H9 (cell line): ENCODE measurements at regions not wholly inside any gene's neighbourhood (a gene's known extent, or its start where the extent isn't known, plus 50 kb on each side); places are given as distances from the start of the nearest gene placed in this dataset.

ENCODE experiments used
- DNase-seq: peaks from one replicate; pipeline ENCODE4 v3.0.0-alpha.2; 2017
- H2AFZ ChIP-seq: one replicate; pipeline ENCODE4 v1.6.1; 2013; ENCODE audit warnings: mild to moderate bottlenecking, low read length, control low read depth, moderate library complexity
- H2AK5ac ChIP-seq: 2 replicates; pipeline ENCODE4 v1.6.1; 2013; ENCODE audit warnings: low read length, control low read depth, mixed read lengths; ENCODE audit not compliant: insufficient read length
- H2BK120ac ChIP-seq: one replicate; pipeline ENCODE4 v1.6.1; 2013; ENCODE audit warnings: low read depth, mild to moderate bottlenecking, low read length, control low read depth, inconsistent platforms; ENCODE audit not compliant: poor library complexity, severe bottlenecking
- H2BK12ac ChIP-seq: 2 replicates; pipeline ENCODE4 v1.6.1; 2013; ENCODE audit warnings: low read length, control low read depth, mixed read lengths, low read depth; ENCODE audit not compliant: insufficient read length
- H2BK15ac ChIP-seq: 2 replicates; pipeline ENCODE4 v1.6.1; 2013; ENCODE audit warnings: low read depth, low read length, control low read depth
- H2BK20ac ChIP-seq: one replicate; pipeline ENCODE4 v1.6.1; 2013; ENCODE audit warnings: low read depth, mild to moderate bottlenecking, low read length, control low read depth, inconsistent platforms; ENCODE audit not compliant: poor library complexity, severe bottlenecking
- H2BK5ac ChIP-seq: 2 replicates; pipeline ENCODE4 v1.6.1; 2013; ENCODE audit warnings: low read length, control low read depth, mixed read lengths; ENCODE audit not compliant: insufficient read length
- H3K14ac ChIP-seq: 2 replicates; pipeline ENCODE4 v1.6.1; 2013; ENCODE audit warnings: low read length, control low read depth; ENCODE audit not compliant: insufficient read depth
- H3K18ac ChIP-seq: 2 replicates; pipeline ENCODE4 v1.6.1; 2013; ENCODE audit warnings: low read depth, mild to moderate bottlenecking, mixed read lengths, low read length, control low read depth; ENCODE audit not compliant: insufficient read length
- H3K23ac ChIP-seq: 2 replicates; pipeline ENCODE4 v1.6.1; 2013; ENCODE audit warnings: low read length, control low read depth, mixed read lengths, low read depth; ENCODE audit not compliant: insufficient read length
- H3K23me2 ChIP-seq: 2 replicates; pipeline ENCODE4 v1.6.1; 2013; ENCODE audit warnings: low read depth, mild to moderate bottlenecking, mixed read lengths, low read length, control low read depth; ENCODE audit not compliant: insufficient read length, poor library complexity, severe bottlenecking
- H3K27ac ChIP-seq: 2 replicates; pipeline ENCODE4 v1.5.1; 2013; ENCODE audit warnings: low read length, control low read depth, mixed read lengths, low read depth; ENCODE audit not compliant: insufficient read length
- H3K27me3 ChIP-seq: 2 replicates; pipeline ENCODE4 v1.6.1; 2013; ENCODE audit warnings: low read length, control low read depth, inconsistent platforms; ENCODE audit not compliant: insufficient read depth
- H3K4ac ChIP-seq: 2 replicates; pipeline ENCODE4 v1.6.1; 2013; ENCODE audit warnings: low read depth, mild to moderate bottlenecking, control low read depth, inconsistent platforms, low read length, moderate library complexity
- H3K4me1 ChIP-seq: 2 replicates; pipeline ENCODE4 v1.6.1; 2013; ENCODE audit warnings: low read length, control low read depth, inconsistent platforms; ENCODE audit not compliant: insufficient read depth
- H3K4me2 ChIP-seq: 2 replicates; pipeline ENCODE4 v1.6.1; 2013; ENCODE audit warnings: low read length, control low read depth, mixed read lengths; ENCODE audit not compliant: insufficient read length, insufficient read depth
- H3K56ac ChIP-seq: 2 replicates; pipeline ENCODE4 v1.6.1; 2013; ENCODE audit warnings: low read depth, mild to moderate bottlenecking, mixed read lengths, low read length, control low read depth; ENCODE audit not compliant: insufficient read length
- H3K79me1 ChIP-seq: 2 replicates; pipeline ENCODE4 v1.6.1; 2013; ENCODE audit warnings: low read depth, mild to moderate bottlenecking, moderate library complexity, low read length, control low read depth, inconsistent platforms; ENCODE audit not compliant: insufficient read depth, poor library complexity, severe bottlenecking
- H3K79me2 ChIP-seq: 2 replicates; pipeline ENCODE4 v1.6.1; 2013; ENCODE audit warnings: low read length, control low read depth, inconsistent platforms; ENCODE audit not compliant: insufficient read depth
- H3K9ac ChIP-seq: 2 replicates; pipeline ENCODE4 v1.6.1; 2013; ENCODE audit warnings: low read length, control low read depth, mixed read lengths; ENCODE audit not compliant: insufficient read length; ENCODE audit errors: extremely low read depth
- H3K9me3 ChIP-seq: one replicate; pipeline ENCODE4 v1.6.1; 2013; ENCODE audit warnings: low read depth, low read length, inconsistent platforms; ENCODE audit not compliant: control insufficient read depth
- H3T11ph ChIP-seq: one replicate; pipeline ENCODE4 v1.6.1; 2013; ENCODE audit warnings: mild to moderate bottlenecking, low read length, control low read depth, inconsistent platforms
- H4K20me1 ChIP-seq: one replicate; pipeline ENCODE4 v1.6.1; 2013; ENCODE audit not compliant: control insufficient read depth, insufficient read length, insufficient read depth
- H4K5ac ChIP-seq: 2 replicates; pipeline ENCODE4 v1.6.1; 2013; ENCODE audit warnings: low read depth, mild to moderate bottlenecking, mixed read lengths, low read length, control low read depth; ENCODE audit not compliant: insufficient read length
- H4K8ac ChIP-seq: replicated peaks from 2 replicates; pipeline ENCODE4 v1.6.1; 2013; ENCODE audit warnings: low read length, control low read depth, mixed read lengths, low read depth; ENCODE audit not compliant: insufficient read length
- H4K91ac ChIP-seq: 2 replicates; pipeline ENCODE4 v1.6.1; 2013; ENCODE audit warnings: low read depth, mild to moderate bottlenecking, moderate library complexity, mixed read lengths, low read length, control low read depth; ENCODE audit not compliant: insufficient read length
- H3K27ac Mint-ChIP-seq, 3 experiments: 2 replicates in 2 of 3; 3 replicates in 1 of 3; pipeline ENCODE4 v1.8.0; 2020 to 2021; ENCODE audit warnings: mixed read lengths in 3 of 3, mild to moderate bottlenecking in 1 of 3, moderate library complexity in 1 of 3
- H3K27me3 Mint-ChIP-seq: 2 replicates; pipeline ENCODE4 v1.8.0; 2021; ENCODE audit warnings: low read depth, mild to moderate bottlenecking, moderate library complexity, mixed read lengths
- H3K36me3 Mint-ChIP-seq, 3 experiments: 2 replicates in 2 of 3; 3 replicates in 1 of 3; pipeline ENCODE4 v1.8.0; 2020 to 2021; ENCODE audit warnings: low read depth in 3 of 3, mixed read lengths in 3 of 3; ENCODE audit not compliant: insufficient read depth in 1 of 3
- H3K4me1 Mint-ChIP-seq, 2 experiments: 2 replicates each; pipeline ENCODE4 v1.8.0; 2020; ENCODE audit warnings: mixed read lengths in 2 of 2
- H3K4me3 Mint-ChIP-seq, 2 experiments: 2 replicates in 1 of 2; 3 replicates in 1 of 2; pipeline ENCODE4 v1.8.0; 2020 to 2021; ENCODE audit warnings: mild to moderate bottlenecking in 2 of 2, mixed read lengths in 2 of 2, moderate library complexity in 1 of 2
- H3K9me3 Mint-ChIP-seq, 2 experiments: 2 replicates in 1 of 2; 3 replicates in 1 of 2; pipeline ENCODE4 v1.8.0; 2020; ENCODE audit warnings: mild to moderate bottlenecking in 2 of 2, mixed read lengths in 2 of 2, moderate library complexity in 1 of 2
- WGBS: extraction: QIAGEN DNeasy Blood & Tissue Kit; methylation state at CpG from one replicate; pipeline ENCODE4 v1.1.7; 2013; ENCODE audit warnings: missing lambda C conversion rate, low lambda C conversion rate, mixed read lengths; ENCODE audit not compliant: insufficient read length; ENCODE audit errors: extremely low coverage; 5-methylcytosine and 5-hydroxymethylcytosine counted together
- TF ChIP-seq, protein P1 (sequence below): fragments of 200-600 bp; sonication (generic); conservative IDR thresholded peaks from 3 replicates; pipeline ENCODE4 v1.8.0; 2021; ENCODE audit warnings: antibody characterized with exemption, mild to moderate bottlenecking

DNA sequence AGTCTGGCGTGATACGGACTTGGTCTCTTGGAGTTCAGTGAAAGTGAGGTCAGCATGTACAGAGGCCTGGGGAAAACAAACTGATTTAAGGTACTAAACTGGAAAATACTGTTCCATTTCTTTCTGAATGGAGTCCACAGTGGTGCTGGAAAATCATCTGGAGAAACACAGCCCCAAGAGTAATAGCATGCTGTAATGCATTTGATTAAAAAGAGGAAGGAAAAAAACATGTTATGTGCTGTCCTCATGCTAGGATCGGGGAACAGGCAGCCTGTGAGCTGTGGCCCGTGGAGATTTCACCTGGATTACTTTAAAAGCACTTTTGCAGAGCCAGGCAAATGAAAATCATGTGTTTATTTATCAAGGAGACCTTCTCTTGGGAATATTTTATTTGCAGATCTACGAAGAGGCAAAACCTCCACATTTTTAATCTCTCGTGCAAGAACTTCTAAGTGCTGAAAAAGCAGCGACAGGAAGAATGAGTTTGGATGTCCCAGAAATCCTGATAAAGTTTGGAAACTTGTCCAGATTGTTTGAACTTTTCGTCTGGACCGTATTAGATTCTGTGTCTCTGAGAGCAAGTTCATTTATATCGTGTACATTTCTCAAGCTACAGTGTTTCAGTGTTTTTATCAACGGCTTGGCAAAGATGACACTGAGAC lies 228.8 kb downstream of the GAS1 start:
- Histone ChIP-seq H2BK20ac (no peak overlapping the region), H3K18ac (no peak overlapping the region), H4K5ac (no peak overlapping the region), H3K4me1 (peaks cover 4% of the 10 kb centered on the region; the same call in 1 of the 2 replicates), H3K23me2 (no peaks in the 10 kb centered on the region), H2AK5ac (no peak overlapping the region), H3T11ph (no peak overlapping the region), H3K23ac (no peak overlapping the region), H3K27me3 (no peaks in the 10 kb centered on the region), H3K9me3 (no peaks in the 10 kb centered on the region), H3K56ac (no peak overlapping the region), H4K8ac (no peak overlapping the region), H3K9ac (no peak overlapping the region), H2BK15ac (no peak overlapping the region), H4K20me1 (no peaks in the 10 kb centered on the region), H3K14ac (no peak overlapping the region), H4K91ac (no peak overlapping the region), H2AFZ (no peak overlapping the region), H3K4me2 (no peak overlapping the region), H2BK12ac (no peak overlapping the region), H3K27ac (no peak overlapping the region), H3K79me2 (no peaks in the 10 kb centered on the region), H2BK5ac (no peak overlapping the region), H3K79me1 (no peaks in the 10 kb centered on the region), H3K4ac (no peak overlapping the region), H2BK120ac (no peak overlapping the region)
- no peak for DNase-seq
- no CpG with 5 or more reads among the region's 11 CpGs for WGBS
- H3K4me1 Mint-ChIP-seq: peaks cover 13 to 20% of the 10 kb centered on the region in 2 experiments
- H3K36me3 Mint-ChIP-seq: no peaks in the 10 kb centered on the region
- H3K27me3 Mint-ChIP-seq: 0 out of 2 replicates have a peak, but pooled peaks cover 3% of the 10 kb centered on the region
- no peaks in the 10 kb centered on the region for H3K9me3 Mint-ChIP-seq
- no peak overlapping the region for H3K4me3 Mint-ChIP-seq
- H3K27ac Mint-ChIP-seq: no peak overlapping the region
- TF ChIP-seq, protein P1, sequence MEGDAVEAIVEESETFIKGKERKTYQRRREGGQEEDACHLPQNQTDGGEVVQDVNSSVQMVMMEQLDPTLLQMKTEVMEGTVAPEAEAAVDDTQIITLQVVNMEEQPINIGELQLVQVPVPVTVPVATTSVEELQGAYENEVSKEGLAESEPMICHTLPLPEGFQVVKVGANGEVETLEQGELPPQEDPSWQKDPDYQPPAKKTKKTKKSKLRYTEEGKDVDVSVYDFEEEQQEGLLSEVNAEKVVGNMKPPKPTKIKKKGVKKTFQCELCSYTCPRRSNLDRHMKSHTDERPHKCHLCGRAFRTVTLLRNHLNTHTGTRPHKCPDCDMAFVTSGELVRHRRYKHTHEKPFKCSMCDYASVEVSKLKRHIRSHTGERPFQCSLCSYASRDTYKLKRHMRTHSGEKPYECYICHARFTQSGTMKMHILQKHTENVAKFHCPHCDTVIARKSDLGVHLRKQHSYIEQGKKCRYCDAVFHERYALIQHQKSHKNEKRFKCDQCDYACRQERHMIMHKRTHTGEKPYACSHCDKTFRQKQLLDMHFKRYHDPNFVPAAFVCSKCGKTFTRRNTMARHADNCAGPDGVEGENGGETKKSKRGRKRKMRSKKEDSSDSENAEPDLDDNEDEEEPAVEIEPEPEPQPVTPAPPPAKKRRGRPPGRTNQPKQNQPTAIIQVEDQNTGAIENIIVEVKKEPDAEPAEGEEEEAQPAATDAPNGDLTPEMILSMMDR: no peak
